K562 (cell line): ENCODE measurements at regions not wholly inside any gene's neighbourhood (a gene's known extent, or its start where the extent isn't known, plus 50 kb on each side); places are given as distances from the start of the nearest gene placed in this dataset.

Experiments used
- CCAR2 ChIP-seq: fragments of 200-400 bp; formaldehyde crosslinking; IDR thresholded peaks from 2 replicates; pipeline ENCODE4 v1.6.1; 2017; ENCODE audit warnings: mild to moderate bottlenecking, low read depth, low read length
- CHD7 ChIP-seq: fragments of 200-600 bp; sonication (generic); IDR thresholded peaks from one replicate; pipeline ENCODE4 v1.6.1; 2012; ENCODE audit warnings: mild to moderate bottlenecking, low read depth, low read length, inconsistent platforms
- NR2C2 ChIP-seq, 2 experiments: fragments of 200-800 bp in 1 of 2; sonication (Bioruptor generic) in 1 of 2; sonication (generic) in 1 of 2; formaldehyde crosslinking in 1 of 2; IDR thresholded peaks; 2 replicates each; pipeline versions ENCODE4 v1.6.1 to v1.8.0; 2016 to 2022; ENCODE audit warnings: mild to moderate bottlenecking in 1 of 2, missing compliant biosample characterization in 1 of 2, missing genetic modification characterization in 1 of 2, missing genetic modification reagents in 1 of 2

GRCh38 chr13:62299988-62300387 lies 884.3 kb upstream of the PCDH20 start (continued):
- TF ChIP-seq CHD7 (no peak), CCAR2 (no peak), NR2C2 (CRISPR knock-in tag; IDR thresholded peaks at IDR 0.05) (no peak), NR2C2 (tag; IDR thresholded peaks at IDR 0.05) (no peak)
